NCI-H1694 treated with DMSO at 0.1 percent for 48 hours (cell line): ENCODE measurements at regions not wholly inside any gene's neighbourhood (a gene's known extent, or its start where the extent isn't known, plus 50 kb on each side); places are given as distances from the start of the nearest gene placed in this dataset.

ENCODE experiments used
- DNase-seq: peaks from one replicate; lab custom pipeline; 2025; lab: John Stamatoyannopoulos, UW

DNA sequence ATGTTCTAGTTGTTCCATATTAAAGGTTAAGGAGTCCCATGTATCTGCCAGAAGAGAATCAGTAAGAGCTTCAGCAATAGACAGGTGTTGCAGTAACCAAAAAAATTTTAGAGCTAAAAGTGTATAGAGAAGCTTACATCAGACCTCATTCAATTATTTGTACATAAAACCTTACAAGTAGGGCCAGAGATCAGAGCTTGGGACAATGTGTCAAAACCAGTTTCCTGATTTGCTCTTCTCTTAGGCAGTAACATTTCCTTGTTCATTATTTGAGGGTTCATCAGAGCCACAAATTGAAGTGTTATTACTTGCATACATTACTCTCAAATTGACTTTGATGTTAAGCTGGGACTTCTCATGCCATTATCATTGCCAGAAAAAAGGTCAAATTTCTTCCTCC is 55.5 kb upstream of the ATXN7L3B start:
- DNase-seq: no peak

DNA sequence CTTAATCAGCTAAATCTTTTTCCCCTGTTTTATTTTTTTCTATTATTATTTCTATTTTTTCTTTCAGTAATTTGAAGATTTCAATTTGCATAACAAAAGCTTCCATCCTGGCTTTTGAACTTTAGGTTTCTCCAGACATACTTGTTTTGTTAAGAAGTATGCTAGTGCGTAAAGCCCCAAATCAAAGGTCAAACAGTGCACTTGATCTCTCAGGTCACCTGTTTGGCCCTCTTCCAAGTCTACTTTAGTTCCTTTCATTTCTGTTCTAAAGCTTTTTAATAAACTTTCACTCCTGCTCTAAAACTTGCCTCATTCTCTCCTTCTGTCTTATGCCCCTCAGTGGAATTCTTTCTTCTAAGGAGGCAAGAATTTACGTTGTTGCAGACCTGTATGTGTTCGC is 54.6 kb upstream of the ATXN7L3B start:
- no peak for DNase-seq
